Body of pancreas (tissue), 4 donors: ENCODE measurements at regions not wholly inside any gene's neighbourhood (a gene's known extent, or its start where the extent isn't known, plus 50 kb on each side); places are given as distances from the start of the nearest gene placed in this dataset.

Source experiments
- ATAC-seq: fragments of 150-250 bp; one replicate; pipeline ENCODE4 v1.9.1; 2016
- DNase-seq, 4 donors: peaks; one replicate each; pipeline ENCODE4 v3.0.0-alpha.2; 2019
- H3K27ac ChIP-seq, 4 donors: fragments of 200-600 bp; sonication (generic); 1 replicate in 3 of 4; 2 replicates in 1 of 4; pipeline versions ENCODE4 v1.5.1 to v1.6.1; 2016 to 2019; ENCODE audit warnings: mild to moderate bottlenecking in 1 of 4, mixed read lengths in 1 of 4, moderate library complexity in 1 of 4
- H3K27me3 ChIP-seq, 2 donors: fragments of 200-600 bp; sonication (generic); one replicate each; pipeline ENCODE4 v1.6.0; 2016; ENCODE audit warnings: mild to moderate bottlenecking in 1 of 2
- H3K36me3 ChIP-seq, 2 donors: fragments of 200-600 bp; sonication (generic); replicated peaks in 1 of 2; 2 replicates each; pipeline ENCODE4 v1.5.1; 2016; ENCODE audit warnings: low read depth in 2 of 2; ENCODE audit not compliant: insufficient read depth in 1 of 2
- H3K4me1 ChIP-seq: fragments of 200-600 bp; sonication (generic); one replicate; pipeline ENCODE4 v1.6.0; 2016
- H3K4me3 ChIP-seq, 2 donors: fragments of 200-600 bp; sonication (generic); 1 replicate in 1 of 2; 2 replicates in 1 of 2; pipeline ENCODE4 v1.5.1; 2016 to 2019
- H3K9me3 ChIP-seq, 3 donors: fragments of 200-600 bp; sonication (generic); 1 replicate in 2 of 3; 2 replicates in 1 of 3; pipeline ENCODE4 v1.5.1; 2016
- POLR2A ChIP-seq, 3 donors: fragments of 450-650 bp; IDR thresholded peaks; one replicate each; pipeline ENCODE4 v1.6.1; 2016; ENCODE audit warnings: antibody characterized with exemption in 3 of 3, mild to moderate bottlenecking in 2 of 3
- WGBS, 2 donors: methylation state at CpG; one replicate each; pipeline ENCODE4 v1.1.5; 2017; 5-methylcytosine and 5-hydroxymethylcytosine counted together
- intact Hi-C: fragments of 100-400 bp; cut with DNase I; formaldehyde crosslinking; loops from one replicate; pipeline ENCODE4 v1.15.1; 2023
- TF ChIP-seq, protein P1 (sequence below), 7 experiments: fragments of 450-650 bp in 4 of 7; fragments of 200-600 bp in 3 of 7; sonication (generic) in 3 of 7; IDR thresholded peaks; one replicate each; pipeline ENCODE4 v1.5.1; 2016 to 2019; ENCODE audit warnings: antibody characterized with exemption in 7 of 7

DNA sequence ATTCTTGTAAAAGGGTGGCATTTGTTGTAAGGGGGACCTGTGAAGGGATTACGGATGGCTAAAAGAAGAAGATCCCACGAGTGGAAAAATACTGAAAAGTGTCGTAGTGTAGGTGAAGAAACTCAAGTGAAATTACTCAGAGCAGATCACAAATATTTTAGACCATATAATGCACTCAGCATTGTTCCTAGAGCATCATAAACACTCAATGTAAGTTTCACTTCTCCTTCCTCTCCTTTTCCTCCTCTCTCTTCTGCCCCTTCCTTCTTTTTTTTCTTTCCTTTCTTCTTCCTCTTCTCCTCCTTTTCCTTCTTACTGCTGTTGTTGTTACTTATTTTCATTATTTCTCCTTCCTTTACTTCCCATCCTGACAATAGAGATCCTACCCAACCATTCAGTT, 445.6 kb downstream of the ADAMTS20 start:
- Histone ChIP-seq H3K9me3 (no peaks in the 10 kb centered on the region), H3K4me1 (no peaks in the 10 kb centered on the region), H3K36me3 (no peaks in the 10 kb centered on the region), H3K27me3 (no peaks in the 10 kb centered on the region), H3K4me3 (no peak overlapping the region), H3K27ac (no peak overlapping the region)
- TF ChIP-seq, protein P1, sequence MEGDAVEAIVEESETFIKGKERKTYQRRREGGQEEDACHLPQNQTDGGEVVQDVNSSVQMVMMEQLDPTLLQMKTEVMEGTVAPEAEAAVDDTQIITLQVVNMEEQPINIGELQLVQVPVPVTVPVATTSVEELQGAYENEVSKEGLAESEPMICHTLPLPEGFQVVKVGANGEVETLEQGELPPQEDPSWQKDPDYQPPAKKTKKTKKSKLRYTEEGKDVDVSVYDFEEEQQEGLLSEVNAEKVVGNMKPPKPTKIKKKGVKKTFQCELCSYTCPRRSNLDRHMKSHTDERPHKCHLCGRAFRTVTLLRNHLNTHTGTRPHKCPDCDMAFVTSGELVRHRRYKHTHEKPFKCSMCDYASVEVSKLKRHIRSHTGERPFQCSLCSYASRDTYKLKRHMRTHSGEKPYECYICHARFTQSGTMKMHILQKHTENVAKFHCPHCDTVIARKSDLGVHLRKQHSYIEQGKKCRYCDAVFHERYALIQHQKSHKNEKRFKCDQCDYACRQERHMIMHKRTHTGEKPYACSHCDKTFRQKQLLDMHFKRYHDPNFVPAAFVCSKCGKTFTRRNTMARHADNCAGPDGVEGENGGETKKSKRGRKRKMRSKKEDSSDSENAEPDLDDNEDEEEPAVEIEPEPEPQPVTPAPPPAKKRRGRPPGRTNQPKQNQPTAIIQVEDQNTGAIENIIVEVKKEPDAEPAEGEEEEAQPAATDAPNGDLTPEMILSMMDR (IDR thresholded peaks at IDR 0.05) = no peak
- TF ChIP-seq POLR2A (IDR thresholded peaks at IDR 0.05) = no peak
- no peak for DNase-seq
- intact Hi-C loops = no loop called here
- 53 to 60% methylated on average over 3 of the region's 3 CpGs for WGBS, 2 donors
- ATAC-seq = no peak

DNA sequence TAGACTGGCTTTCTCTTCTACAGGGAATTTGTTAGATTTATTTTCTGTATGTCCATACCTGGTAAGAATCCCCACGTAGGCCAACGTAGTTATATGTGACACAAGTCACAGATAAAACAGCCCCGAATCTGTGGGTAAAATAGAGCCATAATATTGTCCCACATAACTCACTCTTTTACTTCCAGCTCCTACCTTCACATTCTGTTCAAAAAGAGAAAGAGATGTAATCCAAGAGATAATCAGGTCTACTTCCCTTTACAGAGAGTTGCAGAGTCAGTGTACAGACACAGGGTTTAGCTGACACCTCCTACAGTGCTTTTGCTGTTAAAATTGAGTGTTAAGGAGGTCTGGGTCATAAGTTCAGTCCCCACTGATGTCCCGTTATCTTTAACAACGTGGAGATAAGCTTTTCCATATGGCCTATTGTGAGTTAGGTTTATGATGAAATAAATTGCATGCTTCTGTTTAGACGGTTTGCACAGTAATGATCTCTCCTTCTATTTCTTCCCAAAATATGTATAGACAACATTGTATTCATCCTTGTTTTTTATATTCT, 446.5 kb downstream of the ADAMTS20 start:
- H3K4me3 ChIP-seq = no peak overlapping the region
- no peak for TF ChIP-seq POLR2A (IDR thresholded peaks at IDR 0.05)
- TF ChIP-seq, protein P1 (IDR thresholded peaks at IDR 0.05) = no peak
- intact Hi-C loops = no loop called here
- whole genome bisulfite sequencing, 2 donors = 37 to 50% methylated on average over 6 of the region's 6 CpGs
- H3K36me3 ChIP-seq = no peaks in the 10 kb centered on the region
- ATAC-seq (no peak), DNase-seq (no peak)
- H3K27me3 ChIP-seq = no peaks in the 10 kb centered on the region
- no peaks in the 10 kb centered on the region for H3K4me1 ChIP-seq
- H3K27ac ChIP-seq = no peak overlapping the region
- no peaks in the 10 kb centered on the region for H3K9me3 ChIP-seq

DNA sequence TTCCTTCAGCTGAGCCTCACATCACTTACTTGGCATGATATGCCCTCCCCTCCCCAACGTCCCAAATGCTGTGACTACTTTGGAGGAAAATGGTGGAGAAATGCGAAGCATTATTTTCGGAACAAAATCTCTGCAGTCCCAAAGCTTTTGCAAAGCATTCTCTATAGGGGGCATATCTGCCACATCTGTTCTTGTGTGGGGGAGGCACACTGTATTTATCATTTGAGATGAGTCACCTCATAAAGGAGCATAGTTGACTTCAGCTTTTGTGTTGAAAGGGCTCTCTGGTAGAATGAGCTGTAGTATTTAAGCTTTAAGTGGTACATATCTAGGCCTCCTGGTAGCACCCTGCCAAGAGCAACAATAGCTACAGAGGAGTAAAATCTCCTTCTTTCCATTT, 447.5 kb downstream of the ADAMTS20 start:
- no peaks in the 10 kb centered on the region for H3K27me3 ChIP-seq
- no peaks in the 10 kb centered on the region for H3K4me1 ChIP-seq
- DNase-seq (no peak), ATAC-seq (no peak)
- no peak overlapping the region for H3K27ac ChIP-seq
- H3K9me3 ChIP-seq = no peaks in the 10 kb centered on the region
- H3K36me3 ChIP-seq = no peaks in the 10 kb centered on the region
- TF ChIP-seq, protein P1 (IDR thresholded peaks at IDR 0.05) = no peak
- no peak for TF ChIP-seq POLR2A (IDR thresholded peaks at IDR 0.05)
- intact Hi-C loops = no loop called here
- WGBS, 2 donors = 86 to 89% methylated on average over 3 of the region's 3 CpGs
- no peak overlapping the region for H3K4me3 ChIP-seq

DNA sequence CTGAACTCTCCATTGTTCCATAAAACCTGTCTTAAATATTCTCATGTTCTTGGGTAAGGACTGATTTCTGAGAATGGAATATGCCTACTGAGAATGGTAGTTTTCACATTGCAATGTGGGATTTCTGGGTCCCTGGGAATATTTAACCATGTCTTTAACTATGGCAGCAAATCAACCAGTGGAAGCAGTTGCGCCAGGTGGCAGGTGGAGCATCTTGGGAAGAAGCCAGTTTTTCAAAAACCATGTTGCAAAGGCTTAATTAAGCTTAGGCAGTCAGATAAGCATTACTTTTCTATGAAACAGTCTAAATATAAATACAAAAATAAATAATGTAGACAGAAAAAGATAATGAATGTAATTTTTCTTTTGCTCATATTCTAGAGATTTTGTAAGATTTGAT, 448.1 kb downstream of the ADAMTS20 start:
- TF ChIP-seq POLR2A (IDR thresholded peaks at IDR 0.05) = no peak
- TF ChIP-seq, protein P1 (IDR thresholded peaks at IDR 0.05) = no peak
- WGBS, 2 donors = 75 to 86% methylated on average over 1 of the region's 1 CpG
- Histone ChIP-seq H3K4me3 (no peak overlapping the region), H3K27me3 (no peaks in the 10 kb centered on the region), H3K9me3 (no peaks in the 10 kb centered on the region), H3K4me1 (no peaks in the 10 kb centered on the region), H3K27ac (no peak overlapping the region), H3K36me3 (no peaks in the 10 kb centered on the region)
- DNase-seq (no peak), ATAC-seq (no peak)
- intact Hi-C loops = no loop called here

DNA sequence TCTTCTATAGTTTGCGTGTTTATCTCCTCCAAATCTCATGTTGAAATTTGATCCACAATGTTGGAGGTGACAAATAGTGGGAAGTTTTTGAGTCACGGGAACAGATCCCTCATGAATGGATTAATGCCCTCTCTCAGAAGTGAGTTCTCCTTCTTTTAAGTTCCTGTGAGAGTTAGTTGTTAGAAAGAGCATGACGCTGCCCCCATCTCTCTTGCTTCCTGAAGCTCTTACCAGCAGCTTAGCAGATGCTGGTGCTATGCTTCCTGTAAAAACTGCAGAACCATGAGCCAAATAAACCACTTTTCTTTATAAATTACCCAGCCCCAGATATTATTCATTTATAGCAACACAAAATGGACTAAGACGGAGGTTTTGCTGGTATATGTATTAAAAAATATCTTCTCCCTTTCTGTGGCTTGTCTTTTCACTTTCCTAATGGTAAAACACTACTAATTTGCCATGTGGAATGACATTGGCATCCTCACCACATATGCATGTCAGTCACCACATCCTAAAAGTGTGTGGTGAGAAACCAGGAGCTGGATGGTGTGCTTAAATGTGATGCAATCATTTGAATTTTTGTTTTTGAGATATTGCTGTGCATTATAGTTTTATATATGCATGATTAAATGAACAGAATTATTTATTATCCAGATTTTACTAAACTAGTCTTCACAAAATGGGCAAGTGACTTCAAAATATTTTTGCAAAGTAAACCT, 449.3 kb downstream of the ADAMTS20 start:
- ATAC-seq (no peak), DNase-seq (no peak)
- no peak overlapping the region for H3K4me3 ChIP-seq
- 54 to 55% methylated on average over 4 of the region's 4 CpGs for WGBS, 2 donors
- H3K9me3 ChIP-seq = no peaks in the 10 kb centered on the region
- no peaks in the 10 kb centered on the region for H3K27me3 ChIP-seq
- intact Hi-C loops = no loop called here
- no peak overlapping the region for H3K27ac ChIP-seq
- TF ChIP-seq, protein P1 (IDR thresholded peaks at IDR 0.05) = no peak
- TF ChIP-seq POLR2A (IDR thresholded peaks at IDR 0.05) = no peak
- no peaks in the 10 kb centered on the region for H3K36me3 ChIP-seq
- H3K4me1 ChIP-seq = no peaks in the 10 kb centered on the region
